ENCODE measurements at regions not wholly inside any gene's neighbourhood (a gene's known extent, or its start where the extent isn't known, plus 50 kb on each side); places are given as distances from the start of the nearest gene placed in this dataset.

DNA sequence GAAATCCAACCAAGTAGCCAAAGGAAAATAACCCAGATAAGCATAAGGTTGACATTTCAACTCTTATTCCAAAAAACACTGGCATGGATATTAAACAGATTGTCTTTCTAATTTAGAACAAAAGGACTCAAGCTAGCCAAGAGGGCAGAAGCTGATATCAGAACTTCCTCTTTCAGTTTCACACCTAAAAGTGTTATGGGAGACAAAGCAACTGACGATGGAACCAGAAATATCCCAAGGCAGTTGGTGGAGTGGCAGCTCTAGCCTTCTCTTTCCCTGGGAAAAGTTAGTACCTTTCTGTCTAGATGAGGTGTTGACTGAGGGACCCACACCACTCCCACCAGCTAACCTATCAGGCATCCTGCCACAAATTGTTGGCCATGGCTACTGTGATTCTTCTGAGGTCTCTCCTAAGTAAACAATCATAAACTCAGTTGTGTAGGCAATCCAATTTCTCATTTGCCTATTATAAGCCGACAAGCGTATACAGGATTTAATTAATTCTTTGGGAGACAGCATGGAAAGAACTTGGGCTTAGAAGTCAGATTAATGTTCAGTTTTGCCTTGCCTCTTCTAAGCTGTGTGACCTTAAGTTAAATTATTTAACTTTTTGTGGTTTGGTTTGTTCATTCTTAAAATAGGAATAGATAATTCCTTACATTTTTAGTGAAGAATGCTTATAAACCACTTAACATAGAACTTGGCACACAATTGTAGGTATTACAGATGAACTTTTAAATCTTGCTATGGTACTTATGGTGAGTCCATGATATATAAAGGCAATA is 110.9 kb upstream of the ADAMTSL1 start:
- DNase-seq (no peak), ATAC-seq (replicated peaks in 1 of 2) (no peak)
- Mint-ChIP-seq H3K36me3 (ENCODE audit: insufficient read depth in 2 of 2) (no peaks in the 10 kb centered on the region), H3K27me3 (ENCODE audit: low read depth) (no peaks in the 10 kb centered on the region), H3K9me3 (no peaks in the 10 kb centered on the region), H3K27ac (no peak overlapping the region), H3K4me1 (ENCODE audit: low read depth) (no peaks in the 10 kb centered on the region), H3K4me3 (no peak overlapping the region)

DNA sequence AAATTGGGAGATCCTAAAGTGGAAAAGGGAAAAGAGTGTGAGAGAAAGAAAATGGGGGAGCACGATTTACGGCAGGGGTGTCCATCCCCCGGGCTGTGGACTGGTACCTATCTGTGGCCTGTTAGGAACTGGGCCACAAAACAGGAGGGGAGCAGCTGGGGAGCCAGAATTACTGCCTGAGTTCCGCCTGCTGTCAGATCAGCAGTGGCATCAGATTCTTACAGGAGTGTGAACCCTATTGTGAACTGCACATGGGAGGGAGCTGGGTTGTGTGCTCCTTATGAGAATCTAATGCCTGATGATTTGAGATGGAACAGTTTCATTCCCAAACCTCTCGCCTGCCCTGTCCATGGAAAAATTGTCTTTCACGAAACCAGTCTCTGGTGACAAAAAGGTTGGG is 108.3 kb upstream of the ADAMTSL1 start:
- H3K4me1 Mint-ChIP-seq (ENCODE audit: low read depth) = no peaks in the 10 kb centered on the region
- H3K9me3 Mint-ChIP-seq = no peaks in the 10 kb centered on the region
- no peak overlapping the region for H3K4me3 Mint-ChIP-seq
- H3K27ac Mint-ChIP-seq = no peak overlapping the region
- DNase-seq (no peak), ATAC-seq (replicated peaks in 1 of 2) (no peak)
- H3K36me3 Mint-ChIP-seq (ENCODE audit: insufficient read depth in 2 of 2) = no peaks in the 10 kb centered on the region
- no peaks in the 10 kb centered on the region for H3K27me3 Mint-ChIP-seq (ENCODE audit: low read depth)

DNA sequence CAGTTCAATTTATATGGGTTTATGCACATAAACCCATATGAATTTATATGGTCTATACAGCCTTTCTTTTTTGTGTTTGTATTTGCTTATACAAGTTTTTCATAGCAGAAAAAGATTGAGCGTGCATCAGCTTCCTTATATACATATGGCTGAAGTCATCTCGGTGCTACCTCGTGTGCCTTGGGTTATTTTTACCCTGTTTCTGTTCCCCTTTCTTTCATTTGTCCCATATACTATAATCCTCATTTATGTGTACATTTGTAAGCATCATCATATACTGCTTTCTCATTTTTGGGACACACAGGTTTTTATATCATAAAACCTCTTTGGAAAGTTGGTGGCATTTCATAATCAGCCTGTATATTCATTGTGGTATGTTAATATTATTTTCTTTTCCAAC is 107.8 kb upstream of the ADAMTSL1 start:
- no peak overlapping the region for H3K27ac Mint-ChIP-seq
- H3K4me1 Mint-ChIP-seq (ENCODE audit: low read depth) = no peaks in the 10 kb centered on the region
- ATAC-seq (replicated peaks in 1 of 2) (no peak), DNase-seq (no peak)
- H3K4me3 Mint-ChIP-seq = no peak overlapping the region
- no peaks in the 10 kb centered on the region for H3K9me3 Mint-ChIP-seq
- H3K27me3 Mint-ChIP-seq (ENCODE audit: low read depth) = no peaks in the 10 kb centered on the region
- H3K36me3 Mint-ChIP-seq (ENCODE audit: insufficient read depth in 2 of 2) = no peaks in the 10 kb centered on the region

GRCh38 chr9:18368206-18368605 is 105.7 kb upstream of the ADAMTSL1 start:
- Mint-ChIP-seq H3K27me3 (ENCODE audit: low read depth) (no peaks in the 10 kb centered on the region), H3K4me3 (no peak overlapping the region), H3K36me3 (ENCODE audit: insufficient read depth in 2 of 2) (no peaks in the 10 kb centered on the region), H3K4me1 (ENCODE audit: low read depth) (no peaks in the 10 kb centered on the region), H3K9me3 (no peaks in the 10 kb centered on the region), H3K27ac (no peak overlapping the region)
- ATAC-seq (replicated peaks in 1 of 2) (no peak), DNase-seq (no peak)

GRCh38 chr9:18371141-18371540 is 102.8 kb upstream of the ADAMTSL1 start:
- DNase-seq (no peak), ATAC-seq (replicated peaks in 1 of 2) (no peak)
- no peaks in the 10 kb centered on the region for H3K36me3 Mint-ChIP-seq (ENCODE audit: insufficient read depth in 2 of 2)
- no peak overlapping the region for H3K27ac Mint-ChIP-seq
- no peaks in the 10 kb centered on the region for H3K9me3 Mint-ChIP-seq
- no peaks in the 10 kb centered on the region for H3K27me3 Mint-ChIP-seq (ENCODE audit: low read depth)
- no peaks in the 10 kb centered on the region for H3K4me1 Mint-ChIP-seq (ENCODE audit: low read depth)
- H3K4me3 Mint-ChIP-seq = no peak overlapping the region

- Mint-ChIP-seq H3K36me3 (ENCODE audit: insufficient read depth in 2 of 2) (no peaks in the 10 kb centered on the region), H3K27ac (no peak overlapping the region), H3K27me3 (ENCODE audit: low read depth) (no peaks in the 10 kb centered on the region), H3K4me3 (no peak overlapping the region), H3K4me1 (ENCODE audit: low read depth) (no peaks in the 10 kb centered on the region), H3K9me3 (no peaks in the 10 kb centered on the region)
- DNase-seq = no peak
- no peak for ATAC-seq (replicated peaks in 1 of 2)
These were observed 102.3 kb upstream of the ADAMTSL1 start for GRCh38 chr9:18371621-18372020.

GRCh38 chr9:18379073-18379811 is 94.7 kb upstream of the ADAMTSL1 start:
- Mint-ChIP-seq H3K4me1 (ENCODE audit: low read depth) (no peaks in the 10 kb centered on the region), H3K27me3 (ENCODE audit: low read depth) (no peaks in the 10 kb centered on the region), H3K27ac (no peak overlapping the region), H3K36me3 (ENCODE audit: insufficient read depth in 2 of 2) (no peaks in the 10 kb centered on the region), H3K4me3 (no peak overlapping the region), H3K9me3 (peaks cover 0 to 2% of the 10 kb centered on the region in 2 donors)
- no peak for ATAC-seq (replicated peaks in 1 of 2)
- DNase-seq = no peak

DNA sequence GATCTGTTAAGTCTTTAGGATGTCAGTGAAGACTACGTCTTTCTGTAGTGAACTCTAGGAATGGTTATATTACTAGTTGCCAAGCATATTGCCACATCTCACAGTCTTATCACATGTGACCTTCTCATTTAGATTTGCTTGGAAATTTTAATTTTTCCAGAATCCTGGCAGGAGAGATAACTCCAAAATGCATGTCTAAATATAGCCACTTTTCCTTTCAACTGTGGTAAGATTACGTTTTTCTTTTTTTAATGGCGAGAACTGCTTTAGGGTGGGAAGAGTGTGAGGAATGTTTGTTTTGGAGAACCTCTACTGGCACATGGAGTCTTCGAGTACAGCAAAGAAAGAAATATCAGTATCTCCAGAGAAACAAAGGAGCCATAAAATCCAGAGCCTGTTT is 91.7 kb upstream of the ADAMTSL1 start:
- Mint-ChIP-seq H3K27ac (no peak overlapping the region), H3K27me3 (ENCODE audit: low read depth) (no peaks in the 10 kb centered on the region), H3K4me3 (no peak overlapping the region), H3K4me1 (ENCODE audit: low read depth) (no peaks in the 10 kb centered on the region), H3K36me3 (ENCODE audit: insufficient read depth in 2 of 2) (no peaks in the 10 kb centered on the region), H3K9me3 (peaks cover 0 to 2% of the 10 kb centered on the region in 2 donors)
- no peak for ATAC-seq (replicated peaks in 1 of 2)
- DNase-seq = no peak

- Mint-ChIP-seq H3K27ac (no peak overlapping the region), H3K4me1 (ENCODE audit: low read depth) (no peaks in the 10 kb centered on the region), H3K9me3 (peaks cover 0 to 2% of the 10 kb centered on the region in 2 donors), H3K4me3 (no peak overlapping the region), H3K27me3 (ENCODE audit: low read depth) (no peaks in the 10 kb centered on the region), H3K36me3 (ENCODE audit: insufficient read depth in 2 of 2) (no peaks in the 10 kb centered on the region)
- DNase-seq (no peak), ATAC-seq (replicated peaks in 1 of 2) (no peak)
These were observed 89.9 kb upstream of the ADAMTSL1 start for GRCh38 chr9:18384066-18384465.

DNA sequence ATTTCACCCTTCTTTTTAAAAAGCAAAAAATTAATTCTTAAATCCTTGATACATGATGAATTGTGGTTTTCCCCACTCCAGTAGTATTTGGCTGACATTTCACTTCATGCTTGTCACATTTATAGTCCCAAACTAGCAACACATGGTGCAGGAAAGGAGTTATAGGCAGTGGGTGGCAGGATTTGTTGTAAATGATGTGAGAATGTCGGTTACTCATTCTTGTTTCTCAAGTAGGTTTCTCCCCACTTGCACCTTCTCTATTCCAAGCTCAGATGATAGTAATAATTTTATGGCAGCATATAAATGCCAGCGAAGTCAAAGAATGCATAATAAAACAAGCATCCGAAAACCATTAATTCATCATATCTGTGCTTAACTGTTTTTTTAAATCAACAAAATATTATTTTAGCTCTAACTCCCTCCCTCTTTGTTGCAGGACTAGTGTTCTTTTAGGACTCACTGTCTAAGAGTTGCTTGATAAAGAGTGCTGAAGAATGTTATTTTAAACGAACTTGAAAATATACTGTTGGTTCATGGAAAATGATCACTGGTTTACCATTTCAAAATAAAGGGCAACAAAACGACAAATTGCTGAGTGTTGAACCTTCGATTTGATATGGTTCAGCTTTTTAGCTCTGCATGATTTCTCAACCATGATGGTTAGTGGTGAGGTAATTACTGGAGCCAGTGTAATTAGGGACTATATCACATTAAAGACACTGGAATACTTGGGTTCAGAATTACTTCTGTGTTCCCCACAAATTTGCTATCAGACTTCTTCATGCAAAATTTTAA is 88.1 kb upstream of the ADAMTSL1 start:
- DNase-seq = no peak
- Mint-ChIP-seq H3K9me3 (peaks cover 0 to 2% of the 10 kb centered on the region in 2 donors), H3K27me3 (ENCODE audit: low read depth) (no peaks in the 10 kb centered on the region), H3K4me1 (ENCODE audit: low read depth) (no peaks in the 10 kb centered on the region), H3K36me3 (ENCODE audit: insufficient read depth in 2 of 2) (no peaks in the 10 kb centered on the region), H3K4me3 (no peak overlapping the region), H3K27ac (no peak overlapping the region)
- ATAC-seq (replicated peaks in 1 of 2) = no peak

GRCh38 chr9:18390393-18390792 is 83.6 kb upstream of the ADAMTSL1 start:
- H3K27me3 Mint-ChIP-seq (ENCODE audit: low read depth) = no peaks in the 10 kb centered on the region
- no peaks in the 10 kb centered on the region for H3K9me3 Mint-ChIP-seq
- no peak overlapping the region for H3K27ac Mint-ChIP-seq
- H3K36me3 Mint-ChIP-seq (ENCODE audit: insufficient read depth in 2 of 2) = no peaks in the 10 kb centered on the region
- ATAC-seq (replicated peaks in 1 of 2) = no peak
- no peaks in the 10 kb centered on the region for H3K4me1 Mint-ChIP-seq (ENCODE audit: low read depth)
- H3K4me3 Mint-ChIP-seq = no peak overlapping the region
- no peak for DNase-seq

DNA sequence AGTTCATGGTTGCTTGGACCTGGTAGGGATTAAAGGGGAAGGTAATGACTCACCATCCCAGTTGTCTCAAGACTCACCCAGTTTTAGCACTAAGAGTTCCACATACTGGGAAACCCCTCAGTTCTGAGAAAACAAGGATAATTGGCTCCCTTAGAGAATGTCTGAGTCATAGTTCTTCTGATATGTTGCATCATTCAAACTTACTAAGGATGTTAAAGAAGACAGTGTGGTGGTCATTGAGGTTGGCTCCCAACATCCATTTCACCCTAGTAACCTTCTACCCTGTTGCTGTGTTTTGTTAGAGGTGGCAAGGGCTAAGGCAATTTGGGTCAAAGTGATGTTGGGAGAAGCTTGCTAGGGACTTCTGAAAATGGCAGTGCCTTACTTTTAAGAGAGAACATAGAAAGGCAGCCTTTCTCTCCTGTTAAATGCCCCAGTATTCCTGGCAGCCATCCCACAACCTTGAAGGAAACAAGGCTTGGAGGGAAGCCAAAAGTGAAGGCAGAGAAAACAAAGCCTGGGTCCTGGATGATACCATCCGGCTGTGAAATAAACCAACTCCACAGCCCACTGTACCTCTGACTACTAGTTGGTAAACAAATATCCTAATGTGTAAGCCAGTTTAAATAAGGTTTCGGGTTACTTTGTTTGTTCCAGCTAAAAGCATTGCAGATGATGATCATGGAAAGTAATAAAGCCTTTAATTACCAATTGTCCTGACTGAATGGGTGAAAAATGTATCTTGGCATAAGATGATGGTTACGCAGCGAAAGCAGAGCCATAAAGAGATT is 80.4 kb upstream of the ADAMTSL1 start:
- Mint-ChIP-seq H3K27me3 (ENCODE audit: low read depth) (no peaks in the 10 kb centered on the region), H3K4me1 (ENCODE audit: low read depth) (no peaks in the 10 kb centered on the region)
- no peak for DNase-seq

More for the DNA sequence above, 80.4 kb upstream of the ADAMTSL1 start:
- ATAC-seq (replicated peaks in 1 of 2) = no peak
- Mint-ChIP-seq H3K4me3 (no peak overlapping the region), H3K36me3 (ENCODE audit: insufficient read depth in 2 of 2) (no peaks in the 10 kb centered on the region), H3K9me3 (no peaks in the 10 kb centered on the region), H3K27ac (peak overlapping the region; percentile 12)
